ENCODE measurements at regions not wholly inside any gene's neighbourhood (a gene's known extent, or its start where the extent isn't known, plus 50 kb on each side); places are given as distances from the start of the nearest gene placed in this dataset.
A peak's percentile ranks its signal among the peaks of the same experiment; 100 is the strongest.

DNA sequence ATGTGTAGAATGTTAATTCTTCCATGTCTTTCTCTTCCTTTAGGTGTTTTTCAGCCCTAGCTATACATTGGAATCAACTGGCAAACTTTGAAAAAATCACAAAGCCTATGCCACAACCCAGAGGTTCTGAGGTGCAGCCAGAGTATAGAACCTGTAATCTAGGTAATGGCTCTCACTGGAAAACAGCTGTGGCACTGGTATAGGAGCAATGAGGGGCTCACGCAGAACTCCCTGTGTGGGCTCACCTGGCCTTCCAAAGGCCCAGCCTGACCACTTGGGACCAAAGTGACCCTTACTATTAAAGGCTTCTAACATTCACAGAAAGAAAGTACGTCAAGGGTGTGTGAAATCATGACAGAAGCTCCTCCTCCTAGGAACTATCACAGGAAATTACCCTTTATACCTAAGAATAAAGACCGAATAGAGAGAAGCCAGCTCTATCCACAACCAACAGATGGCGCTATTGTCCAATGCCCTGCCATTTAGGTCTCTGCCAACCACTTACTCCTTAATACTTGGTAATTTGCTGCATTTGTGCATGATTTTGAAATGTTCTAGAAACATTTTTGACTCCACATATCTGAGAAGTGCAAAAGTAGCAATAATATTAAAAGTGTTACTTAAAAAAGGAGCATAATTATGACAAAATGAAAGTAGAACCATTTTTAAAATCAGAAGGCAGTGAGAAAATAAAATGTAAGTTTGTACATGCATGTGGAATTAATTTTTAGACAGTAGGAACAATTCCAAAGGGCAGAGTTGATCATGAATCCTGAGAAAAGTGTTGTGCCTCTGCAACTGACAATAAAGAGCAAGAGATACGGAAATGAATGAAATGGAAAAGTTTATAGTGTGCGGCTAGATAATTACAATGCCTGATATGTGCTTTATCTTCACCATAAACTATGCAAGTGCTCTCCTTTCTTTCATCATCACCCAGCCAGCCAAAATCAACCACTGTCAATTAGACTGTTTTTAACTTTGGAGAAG is 93.1 kb upstream of the HAO2 start (continued):
- TF ChIP-seq, protein P1, sequence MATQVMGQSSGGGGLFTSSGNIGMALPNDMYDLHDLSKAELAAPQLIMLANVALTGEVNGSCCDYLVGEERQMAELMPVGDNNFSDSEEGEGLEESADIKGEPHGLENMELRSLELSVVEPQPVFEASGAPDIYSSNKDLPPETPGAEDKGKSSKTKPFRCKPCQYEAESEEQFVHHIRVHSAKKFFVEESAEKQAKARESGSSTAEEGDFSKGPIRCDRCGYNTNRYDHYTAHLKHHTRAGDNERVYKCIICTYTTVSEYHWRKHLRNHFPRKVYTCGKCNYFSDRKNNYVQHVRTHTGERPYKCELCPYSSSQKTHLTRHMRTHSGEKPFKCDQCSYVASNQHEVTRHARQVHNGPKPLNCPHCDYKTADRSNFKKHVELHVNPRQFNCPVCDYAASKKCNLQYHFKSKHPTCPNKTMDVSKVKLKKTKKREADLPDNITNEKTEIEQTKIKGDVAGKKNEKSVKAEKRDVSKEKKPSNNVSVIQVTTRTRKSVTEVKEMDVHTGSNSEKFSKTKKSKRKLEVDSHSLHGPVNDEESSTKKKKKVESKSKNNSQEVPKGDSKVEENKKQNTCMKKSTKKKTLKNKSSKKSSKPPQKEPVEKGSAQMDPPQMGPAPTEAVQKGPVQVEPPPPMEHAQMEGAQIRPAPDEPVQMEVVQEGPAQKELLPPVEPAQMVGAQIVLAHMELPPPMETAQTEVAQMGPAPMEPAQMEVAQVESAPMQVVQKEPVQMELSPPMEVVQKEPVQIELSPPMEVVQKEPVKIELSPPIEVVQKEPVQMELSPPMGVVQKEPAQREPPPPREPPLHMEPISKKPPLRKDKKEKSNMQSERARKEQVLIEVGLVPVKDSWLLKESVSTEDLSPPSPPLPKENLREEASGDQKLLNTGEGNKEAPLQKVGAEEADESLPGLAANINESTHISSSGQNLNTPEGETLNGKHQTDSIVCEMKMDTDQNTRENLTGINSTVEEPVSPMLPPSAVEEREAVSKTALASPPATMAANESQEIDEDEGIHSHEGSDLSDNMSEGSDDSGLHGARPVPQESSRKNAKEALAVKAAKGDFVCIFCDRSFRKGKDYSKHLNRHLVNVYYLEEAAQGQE (IDR thresholded peaks at IDR 0.05; ENCODE audit: borderline replicate concordance) = peak; percentile 18; the same call in 1 of the 2 replicates
- TF ChIP-seq, protein P1 (CRISPR knock-in tag; IDR thresholded peaks at IDR 0.05; ENCODE audit: low read depth) = no peak
